ENCODE measurements at regions not wholly inside any gene's neighbourhood (a gene's known extent, or its start where the extent isn't known, plus 50 kb on each side); places are given as distances from the start of the nearest gene placed in this dataset.
"Not testable (repeated sequence)": the region's sequence is repeated elsewhere in the genome, so short reads cannot be mapped to it uniquely, and the experiment has no call there.

- DNase-seq = peak; percentile 46
Observed at GRCh38 chr18:76720683-76721082, 101.7 kb upstream of the ZNF236 start.

GRCh38 chr18:76715012-76715610 is 107.2 kb upstream of the ZNF236 start:
- no peak for DNase-seq

GRCh38 chr18:76713432-76713831 is 108.9 kb upstream of the ZNF236 start:
- DNase-seq = no peak

- no peak for DNase-seq
Observed at GRCh38 chr18:76712511-76713140, 109.7 kb upstream of the ZNF236 start.

GRCh38 chr18:76710646-76711520 is 111.5 kb upstream of the ZNF236 start:
- no peak for DNase-seq

- DNase-seq = peak; percentile 81
Observed at GRCh38 chr18:76709659-76710645, 112.4 kb upstream of the ZNF236 start.

- DNase-seq = no peak
Observed at GRCh38 chr18:76708722-76709353, 113.5 kb upstream of the ZNF236 start.

- no peak for DNase-seq
Observed at GRCh38 chr18:76708071-76708721, 114.2 kb upstream of the ZNF236 start.

- no peak for DNase-seq
Observed at GRCh38 chr18:76707534-76707933, 114.8 kb upstream of the ZNF236 start.

- DNase-seq = not testable (repeated sequence)
Observed at GRCh38 chr18:76704589-76704988, 117.8 kb upstream of the ZNF236 start.

GRCh38 chr18:76699923-76700322 is 122.4 kb upstream of the ZNF236 start:
- DNase-seq = no peak

GRCh38 chr18:76697441-76697901 is 124.9 kb upstream of the ZNF236 start:
- no peak for DNase-seq

- no peak for DNase-seq
Observed at GRCh38 chr18:76691800-76692199, 130.6 kb upstream of the ZNF236 start.

GRCh38 chr18:76689646-76690264 is 132.6 kb upstream of the ZNF236 start:
- DNase-seq = no peak

- no peak for DNase-seq
Observed at GRCh38 chr18:76688724-76689472, 133.5 kb upstream of the ZNF236 start.

- peak; percentile 52 for DNase-seq
Observed at GRCh38 chr18:76687304-76687962, 134.9 kb upstream of the ZNF236 start.

GRCh38 chr18:76686737-76687231 is 135.6 kb upstream of the ZNF236 start:
- peak; percentile 70 for DNase-seq

- no peak for DNase-seq
Observed at GRCh38 chr18:76685860-76686259, 136.5 kb upstream of the ZNF236 start.

GRCh38 chr18:76685402-76685801 is 137.0 kb upstream of the ZNF236 start:
- DNase-seq = no peak

Measured in suppressor macrophage treated with lipopolysaccharide for 4 hours (primary cell).